ENCODE measurements at regions not wholly inside any gene's neighbourhood (a gene's known extent, or its start where the extent isn't known, plus 50 kb on each side); places are given as distances from the start of the nearest gene placed in this dataset.
"Not testable (repeated sequence)": the region's sequence is repeated elsewhere in the genome, so short reads cannot be mapped to it uniquely, and the experiment has no call there.

DNA sequence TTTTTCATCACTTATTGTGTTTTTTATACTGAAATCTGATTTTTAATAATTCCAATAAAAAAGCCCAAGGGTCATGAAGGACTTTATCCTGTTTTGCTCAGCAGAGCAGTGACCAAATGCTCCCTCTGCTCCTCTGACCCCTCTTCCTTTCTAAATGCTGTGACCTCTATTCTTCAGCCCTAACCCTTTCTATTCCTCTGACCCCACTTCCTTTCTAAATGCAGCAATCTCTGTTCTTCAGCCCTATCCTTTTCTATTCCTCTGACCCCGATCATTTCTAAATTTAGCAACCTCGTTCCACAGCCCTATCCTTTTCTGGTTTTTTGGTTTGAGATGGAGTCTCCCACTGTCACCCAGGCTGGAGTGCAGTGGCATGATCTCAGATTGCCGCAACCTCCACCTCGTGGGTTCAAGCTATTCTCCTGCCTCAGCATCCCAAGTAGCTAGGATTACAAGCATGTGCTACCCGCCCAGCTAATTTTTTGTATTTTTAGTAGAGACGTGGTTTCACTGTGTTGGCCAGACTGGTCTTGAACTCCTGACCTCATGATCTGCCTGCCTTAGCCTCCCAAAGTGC lies 581.4 kb upstream of the DEFB115 start:
- not testable (repeated sequence) for DNase-seq

DNA sequence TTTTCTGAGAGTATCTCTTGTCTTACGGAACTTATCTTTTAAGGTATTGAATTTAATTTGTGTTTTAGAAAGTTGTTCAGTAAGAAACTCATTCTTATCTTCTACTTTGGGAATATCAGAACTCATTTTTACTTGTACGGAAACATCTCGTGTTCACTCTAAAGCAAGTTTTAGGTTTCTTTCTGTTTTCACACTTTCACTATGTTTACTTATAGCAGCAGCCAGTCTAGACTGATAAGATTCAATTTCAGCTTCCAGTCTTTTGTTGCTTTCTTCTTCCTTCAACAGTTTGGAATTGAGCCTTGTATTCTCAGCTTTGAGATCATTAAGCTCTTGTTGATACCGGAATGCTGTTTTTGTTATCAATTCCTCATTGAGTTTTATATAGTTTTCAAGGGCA lies 575.2 kb upstream of the DEFB115 start:
- not testable (repeated sequence) for DNase-seq

DNA sequence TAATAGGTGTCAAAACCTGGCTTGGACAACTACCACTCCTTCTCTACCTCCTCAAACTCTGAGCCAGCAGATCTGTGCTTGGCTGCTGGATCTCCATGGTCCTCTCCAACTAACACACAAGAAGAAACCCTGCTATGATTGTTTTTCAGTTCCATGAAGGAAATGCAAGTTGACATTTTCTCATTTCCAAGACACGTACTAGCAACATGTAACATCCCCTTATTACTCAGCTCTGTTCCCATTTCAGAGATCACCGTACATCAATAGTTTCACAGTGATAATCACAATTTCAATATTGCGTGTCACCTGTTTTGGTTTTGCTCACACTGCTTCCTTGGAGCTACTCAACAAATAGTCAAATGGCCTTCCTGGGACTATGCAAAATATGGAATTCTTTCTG lies 544.6 kb upstream of the DEFB115 start:
- DNase-seq = not testable (repeated sequence)

DNA sequence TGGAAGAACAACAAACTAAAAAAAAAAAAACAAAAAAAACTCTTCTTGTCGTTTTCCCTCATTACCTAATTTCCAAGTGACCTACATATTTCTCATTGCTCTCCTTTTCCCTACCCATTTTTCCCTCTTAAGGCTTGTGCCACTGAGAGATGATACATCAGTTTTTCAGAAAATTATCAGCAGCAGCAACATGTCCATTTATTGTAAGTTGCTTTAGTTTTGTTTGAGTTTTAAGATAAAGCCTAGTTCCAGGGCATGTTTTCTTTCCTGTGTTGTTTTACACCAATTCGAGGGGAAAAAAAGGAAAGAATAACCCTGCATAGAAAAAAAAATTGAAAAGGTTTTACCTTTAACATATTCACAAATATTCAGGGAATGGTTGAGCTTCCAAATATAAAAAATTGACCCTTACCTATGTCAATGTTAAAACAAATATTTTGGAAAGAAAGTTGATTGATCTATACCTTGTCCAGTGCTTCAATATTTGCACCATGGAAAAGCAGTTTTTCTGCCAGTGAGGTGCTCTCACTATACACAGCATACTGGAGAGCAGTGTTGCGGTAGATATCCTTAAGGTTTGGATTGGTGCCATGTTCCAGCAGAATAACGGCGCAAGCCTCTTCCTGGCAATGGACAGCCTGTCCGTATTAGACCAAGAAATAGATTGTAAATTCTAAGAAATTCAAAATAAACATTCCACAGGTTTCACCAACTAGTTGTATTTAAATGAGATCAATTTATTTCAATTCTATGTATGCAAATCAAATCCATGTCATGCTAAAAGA lies 537.9 kb upstream of the DEFB115 start:
- DNase-seq = not testable (repeated sequence)

DNA sequence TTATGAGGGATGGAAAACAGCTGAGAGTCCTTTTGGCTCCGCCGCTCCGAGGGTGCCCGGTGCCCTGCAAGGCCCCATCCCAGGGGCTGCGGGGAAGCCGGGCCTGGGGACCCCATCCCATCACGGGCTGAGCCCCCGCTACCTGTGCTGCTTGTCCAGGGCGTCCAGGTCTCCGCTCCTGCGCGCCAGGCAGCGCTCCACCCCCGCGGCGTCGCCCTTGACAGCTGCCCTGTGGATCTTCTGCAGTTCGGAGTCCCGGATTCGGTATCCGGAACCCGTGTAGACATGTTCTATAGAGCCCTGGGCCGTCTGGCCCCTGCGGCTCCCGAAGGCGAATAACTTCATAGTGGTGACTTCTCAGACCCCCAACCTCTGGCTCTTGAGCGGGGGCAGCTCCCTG lies 534.0 kb upstream of the DEFB115 start:
- DNase-seq = not testable (repeated sequence)

DNA sequence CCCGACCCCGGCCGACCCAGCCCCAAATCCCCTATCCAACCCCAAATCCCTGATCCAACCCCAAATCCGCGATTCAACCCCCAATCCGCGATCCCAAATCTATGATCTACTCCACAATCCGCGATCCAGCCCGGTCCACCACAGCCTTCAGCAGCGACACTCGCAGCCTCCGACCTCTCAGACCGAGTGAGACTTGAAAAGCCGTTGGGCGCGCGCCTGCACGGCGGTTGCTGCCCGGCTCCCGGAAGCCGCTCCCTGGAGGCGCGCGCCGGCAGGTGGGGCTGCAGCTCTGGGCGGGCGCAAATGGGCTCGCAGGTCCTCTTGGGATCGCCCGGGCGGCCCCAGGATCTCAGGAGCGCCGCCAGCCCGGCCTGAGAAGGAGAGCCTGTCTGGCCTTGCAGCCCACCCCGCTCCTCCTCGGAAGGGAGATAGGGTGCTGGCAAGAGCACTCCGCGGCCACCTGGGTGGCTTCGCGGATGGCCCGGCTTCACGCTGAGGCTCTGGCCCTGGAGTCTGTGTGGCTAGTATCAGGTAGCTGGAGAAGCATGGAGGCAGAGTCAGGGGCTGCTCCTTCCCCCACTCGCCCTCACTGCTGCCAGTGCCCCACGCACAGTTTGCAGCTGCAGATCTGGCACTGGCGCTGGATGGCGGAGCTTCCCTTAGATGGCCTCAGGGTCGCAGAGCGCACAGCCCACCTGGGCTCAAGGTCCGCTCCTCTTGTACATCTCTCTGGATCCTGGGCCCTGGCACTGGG lies 533.4 kb upstream of the DEFB115 start:
- DNase-seq = not testable (repeated sequence)

DNA sequence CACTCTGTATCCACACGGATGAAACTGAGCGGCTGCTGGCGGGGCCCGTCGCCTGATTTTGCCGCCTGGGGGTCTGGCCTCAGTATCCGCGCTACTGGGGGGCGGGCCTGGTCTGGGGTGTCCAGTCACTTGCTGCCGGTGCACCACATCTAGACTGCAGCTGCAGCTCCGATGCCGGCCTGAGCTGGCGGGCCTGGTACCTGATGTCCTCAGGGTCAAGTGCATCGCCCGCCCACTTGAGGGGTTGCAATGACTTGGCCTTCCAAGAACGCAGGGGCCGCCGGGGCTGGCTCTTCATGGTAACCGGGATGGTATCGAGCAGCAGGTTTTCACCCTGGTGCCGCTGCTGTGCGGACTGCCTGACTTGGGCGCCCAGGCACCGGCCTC lies 532.8 kb upstream of the DEFB115 start:
- not testable (repeated sequence) for DNase-seq

DNA sequence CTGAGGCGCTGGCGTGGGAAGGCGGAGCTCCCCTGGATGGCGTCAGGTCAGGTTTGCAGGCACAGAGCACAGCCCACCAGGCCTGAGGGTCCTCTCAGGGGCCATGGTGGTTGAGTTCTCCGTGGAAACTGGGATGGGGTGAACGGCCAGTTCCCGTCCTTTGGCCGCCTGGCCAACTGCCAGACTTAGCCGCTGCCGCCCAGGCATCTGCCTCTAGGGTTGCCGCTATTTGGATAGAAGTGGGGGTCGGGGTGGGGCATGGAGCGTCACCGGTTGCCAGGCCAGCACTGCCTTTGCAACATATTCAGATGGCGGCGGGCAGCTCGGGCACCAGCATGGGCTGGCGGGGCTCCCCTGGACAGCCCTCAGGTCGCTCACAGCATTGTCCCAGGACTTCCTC lies 532.3 kb upstream of the DEFB115 start:
- DNase-seq = not testable (repeated sequence)

DNA sequence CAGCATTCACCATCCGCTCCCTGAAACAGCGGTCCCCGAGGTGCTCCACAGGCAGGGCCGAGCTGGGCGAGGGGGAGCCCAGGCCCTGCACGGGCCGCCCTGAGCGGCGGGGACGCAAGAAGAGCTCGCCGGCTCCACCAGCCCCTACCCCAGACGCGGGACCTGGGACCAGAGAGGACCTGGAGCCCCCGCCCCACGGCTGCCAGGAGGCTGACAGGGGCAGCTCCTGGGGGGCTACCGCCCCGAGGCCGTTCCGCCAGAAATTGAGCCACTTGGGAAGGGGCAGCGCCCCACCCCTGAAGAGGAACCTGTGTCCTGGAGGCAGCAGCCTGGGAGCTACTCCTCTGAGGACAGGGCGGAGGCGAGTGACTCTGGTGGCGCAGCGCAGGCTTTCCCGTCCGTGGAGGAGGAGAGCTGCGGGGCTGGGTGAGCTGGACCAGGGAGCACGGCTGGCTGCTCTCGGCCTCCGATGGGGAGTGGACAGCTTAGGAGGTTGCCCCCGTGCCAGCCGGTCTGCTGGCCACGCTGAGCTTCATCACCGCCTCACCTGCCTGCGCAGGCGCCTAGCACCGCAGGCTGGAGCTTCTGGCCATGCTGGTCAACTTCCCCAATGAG lies 529.1 kb upstream of the DEFB115 start:
- not testable (repeated sequence) for DNase-seq
